Stomach (tissue), 4 donors: ENCODE measurements at regions not wholly inside any gene's neighbourhood (a gene's known extent, or its start where the extent isn't known, plus 50 kb on each side); places are given as distances from the start of the nearest gene placed in this dataset.

ENCODE experiments used
- EP300 ChIP-seq: sonication (generic); formaldehyde crosslinking; IDR thresholded peaks from one replicate; pipeline ENCODE4 v1.6.1; 2017; ENCODE audit warnings: antibody characterized with exemption
- POLR2A ChIP-seq, 4 donors: fragments of 450-650 bp; IDR thresholded peaks; one replicate each; pipeline ENCODE4 v1.6.1; 2016; ENCODE audit warnings: antibody characterized with exemption in 4 of 4, control low read depth in 2 of 4, mild to moderate bottlenecking in 1 of 4, moderate library complexity in 1 of 4
- TF ChIP-seq, protein P1 (sequence below), 7 experiments: fragments of 450-650 bp in 4 of 7; fragments of 200-600 bp in 3 of 7; sonication (generic) in 3 of 7; IDR thresholded peaks; one replicate each; pipeline ENCODE4 v1.5.1; 2016 to 2019; ENCODE audit warnings: antibody characterized with exemption in 7 of 7, control low read depth in 2 of 7, mild to moderate bottlenecking in 1 of 7

DNA sequence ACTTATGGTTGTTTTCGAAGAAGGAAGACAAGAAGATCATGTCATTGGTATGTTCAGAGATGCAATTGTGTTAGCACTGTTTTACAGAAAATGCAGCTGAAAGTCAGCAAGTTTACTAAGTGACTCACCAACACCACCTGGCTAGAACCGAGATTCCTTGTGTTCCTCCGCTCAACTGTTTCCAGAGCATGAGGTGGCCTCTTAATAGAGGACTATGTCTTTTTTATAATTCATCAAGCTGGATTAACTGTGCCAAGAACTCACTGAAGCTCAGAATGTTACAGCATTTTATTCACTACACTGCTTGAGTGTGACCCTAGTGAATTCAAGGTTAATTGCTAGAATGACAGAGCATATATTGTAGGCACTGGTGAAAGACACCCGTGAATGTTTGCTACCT lies 1573.5 kb upstream of the TENM3 start:
- TF ChIP-seq EP300 (no peak), POLR2A (IDR thresholded peaks at IDR 0.05) (no peak)
- TF ChIP-seq, protein P1, sequence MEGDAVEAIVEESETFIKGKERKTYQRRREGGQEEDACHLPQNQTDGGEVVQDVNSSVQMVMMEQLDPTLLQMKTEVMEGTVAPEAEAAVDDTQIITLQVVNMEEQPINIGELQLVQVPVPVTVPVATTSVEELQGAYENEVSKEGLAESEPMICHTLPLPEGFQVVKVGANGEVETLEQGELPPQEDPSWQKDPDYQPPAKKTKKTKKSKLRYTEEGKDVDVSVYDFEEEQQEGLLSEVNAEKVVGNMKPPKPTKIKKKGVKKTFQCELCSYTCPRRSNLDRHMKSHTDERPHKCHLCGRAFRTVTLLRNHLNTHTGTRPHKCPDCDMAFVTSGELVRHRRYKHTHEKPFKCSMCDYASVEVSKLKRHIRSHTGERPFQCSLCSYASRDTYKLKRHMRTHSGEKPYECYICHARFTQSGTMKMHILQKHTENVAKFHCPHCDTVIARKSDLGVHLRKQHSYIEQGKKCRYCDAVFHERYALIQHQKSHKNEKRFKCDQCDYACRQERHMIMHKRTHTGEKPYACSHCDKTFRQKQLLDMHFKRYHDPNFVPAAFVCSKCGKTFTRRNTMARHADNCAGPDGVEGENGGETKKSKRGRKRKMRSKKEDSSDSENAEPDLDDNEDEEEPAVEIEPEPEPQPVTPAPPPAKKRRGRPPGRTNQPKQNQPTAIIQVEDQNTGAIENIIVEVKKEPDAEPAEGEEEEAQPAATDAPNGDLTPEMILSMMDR (IDR thresholded peaks at IDR 0.05), result no peak
